Keratinocyte (primary cell): ENCODE measurements at regions not wholly inside any gene's neighbourhood (a gene's known extent, or its start where the extent isn't known, plus 50 kb on each side); places are given as distances from the start of the nearest gene placed in this dataset.
A peak's percentile ranks its signal among the peaks of the same experiment; 100 is the strongest.

Experiments used
- DNase-seq: peaks from one replicate; pipeline ENCODE4 v3.0.0-alpha.2; 2011; ENCODE audit warnings: low read depth, missing footprints, low spot score
- FAIRE-seq: peaks from 2 replicates; lab custom pipeline; 2011; peaks lifted over from hg19 to GRCh38; lab: Jason Lieb, UNC
- H2AFZ ChIP-seq: 2 replicates; pipeline ENCODE4 v1.6.0; 2012; ENCODE audit warnings: low read length, control low read depth, inconsistent platforms; ENCODE audit not compliant: control insufficient read depth
- H3K27ac ChIP-seq: 2 replicates; pipeline ENCODE4 v1.5.1; 2011; ENCODE audit warnings: low read length; ENCODE audit not compliant: control insufficient read depth, insufficient read depth
- H3K27me3 ChIP-seq: 3 replicates; pipeline ENCODE4 v1.6.0; 2011; ENCODE audit warnings: low read length; ENCODE audit not compliant: control insufficient read depth, insufficient read depth; ENCODE audit errors: extremely low read depth
- H3K36me3 ChIP-seq, 2 experiments: 2 replicates in 1 of 2; 3 replicates in 1 of 2; pipeline ENCODE4 v1.5.1; 2011; ENCODE audit warnings: low read length in 2 of 2, mild to moderate bottlenecking in 1 of 2; ENCODE audit not compliant: control insufficient read depth in 2 of 2, insufficient read depth in 2 of 2; ENCODE audit errors: extremely low read depth in 1 of 2
- H3K4me1 ChIP-seq: 3 replicates; pipeline ENCODE4 v1.5.1; 2011; ENCODE audit warnings: low read length; ENCODE audit not compliant: control insufficient read depth, insufficient read depth; ENCODE audit errors: extremely low read depth
- H3K4me2 ChIP-seq: 3 replicates; pipeline ENCODE4 v1.6.0; 2011; ENCODE audit warnings: low read depth, low read length; ENCODE audit not compliant: control insufficient read depth, insufficient read depth; ENCODE audit errors: extremely low read depth
- H3K4me3 ChIP-seq, 3 experiments: fragments of 200-600 bp in 1 of 3; sonication (generic) in 1 of 3; 2 replicates in 2 of 3; 3 replicates in 1 of 3; pipeline ENCODE4 v1.5.1; 2011 to 2016; ENCODE audit warnings: low read length in 3 of 3, mild to moderate bottlenecking in 3 of 3, control low read depth in 2 of 3, inconsistent platforms in 1 of 3, low read depth in 1 of 3, mixed read lengths in 1 of 3, mixed run types in 1 of 3, moderate library complexity in 1 of 3; ENCODE audit not compliant: control insufficient read depth in 2 of 3, insufficient read depth in 2 of 3; ENCODE audit errors: extremely low read depth in 1 of 3
- H3K79me2 ChIP-seq: 2 replicates; pipeline ENCODE4 v1.6.0; 2012; ENCODE audit warnings: low read length; ENCODE audit not compliant: control insufficient read depth, insufficient read depth
- H3K9ac ChIP-seq: 3 replicates; pipeline ENCODE4 v1.6.0; 2011; ENCODE audit warnings: low read length; ENCODE audit not compliant: control insufficient read depth, insufficient read depth; ENCODE audit errors: extremely low read depth
- H3K9me1 ChIP-seq: 3 replicates; pipeline ENCODE4 v1.6.0; 2011; ENCODE audit warnings: low read length; ENCODE audit not compliant: control insufficient read depth, insufficient read depth; ENCODE audit errors: extremely low read depth
- H3K9me3 ChIP-seq: 2 replicates; pipeline ENCODE4 v1.5.1; 2012; ENCODE audit warnings: low read depth, low read length; ENCODE audit not compliant: control insufficient read depth
- H4K20me1 ChIP-seq: 3 replicates; pipeline ENCODE4 v1.6.0; 2011; ENCODE audit warnings: low read length; ENCODE audit not compliant: control insufficient read depth, insufficient read depth; ENCODE audit errors: extremely low read depth
- CTCF ChIP-seq, 3 experiments: IDR thresholded peaks in 1 of 3; conservative IDR thresholded peaks in 1 of 3; optimal IDR thresholded peaks in 1 of 3; 2 replicates in 2 of 3; 3 replicates in 1 of 3; pipeline versions ENCODE3 to v1.5.1; 2011; ENCODE audit warnings: low read length in 3 of 3, mild to moderate bottlenecking in 3 of 3, moderate library complexity in 2 of 3, control low read depth in 1 of 3, inconsistent platforms in 1 of 3; ENCODE audit not compliant: insufficient read depth in 2 of 3; ENCODE audit errors: extremely low read depth in 1 of 3
- EZH2 ChIP-seq: IDR thresholded peaks from one replicate; pipeline ENCODE4 v1.6.1; 2012; ENCODE audit warnings: inconsistent platforms, mild to moderate bottlenecking, low read length, moderate library complexity
- dilution Hi-C: fragments of 300-500 bp; cut with MboI; formaldehyde crosslinking; loops from one replicate; pipeline ENCODE4 v1.7.0; 2020; ENCODE audit warnings: low sequenced_read_pairs; ENCODE audit not compliant: extremely low pct_ligation_motif_present

GRCh38 chr14:42224053-42224888 lies 617.6 kb downstream of the LRFN5 start:
- Histone ChIP-seq H3K4me3 (no peak overlapping the region), H3K79me2 (no peaks in the 10 kb centered on the region), H3K27ac (no peak overlapping the region), H3K4me1 (peaks cover 9% of the 10 kb centered on the region), H3K4me2 (no peak overlapping the region), H3K27me3 (no peaks in the 10 kb centered on the region), H3K9me3 (no peaks in the 10 kb centered on the region), H4K20me1 (no peaks in the 10 kb centered on the region), H3K9me1 (no peaks in the 10 kb centered on the region), H2AFZ (no peak overlapping the region), H3K36me3 (no peaks in the 10 kb centered on the region), H3K9ac (no peak overlapping the region)
- dilution Hi-C loops: no loop called here
- DNase-seq: no peak
- peak; percentile 41 for FAIRE-seq
- peak; percentile 75 to 78 (median 76) for TF ChIP-seq CTCF (optimal IDR thresholded peaks at IDR 0.05 in 1 of 3, IDR thresholded peaks at IDR 0.05 in 1 of 3, conservative IDR thresholded peaks at IDR 0.05 in 1 of 3; ENCODE audit: extremely low read depth in 1 of 3, insufficient read depth in 2 of 3, low read length in 3 of 3)
- no peak for TF ChIP-seq EZH2

GRCh38 chr14:42222924-42223471 lies 616.3 kb downstream of the LRFN5 start:
- H3K9ac ChIP-seq: no peak overlapping the region
- H3K36me3 ChIP-seq: no peaks in the 10 kb centered on the region
- peak overlapping the region; percentile 53 for H3K4me2 ChIP-seq
- dilution Hi-C loops: no loop called here
- no peak overlapping the region for H3K4me3 ChIP-seq
- no peaks in the 10 kb centered on the region for H4K20me1 ChIP-seq
- H3K27me3 ChIP-seq: no peaks in the 10 kb centered on the region
- H3K9me3 ChIP-seq: no peaks in the 10 kb centered on the region
- TF ChIP-seq CTCF (optimal IDR thresholded peaks at IDR 0.05 in 1 of 3, IDR thresholded peaks at IDR 0.05 in 1 of 3, conservative IDR thresholded peaks at IDR 0.05 in 1 of 3; ENCODE audit: extremely low read depth in 1 of 3, insufficient read depth in 2 of 3, low read length in 3 of 3): no peak
- TF ChIP-seq EZH2: no peak
- H3K9me1 ChIP-seq: no peaks in the 10 kb centered on the region
- H3K4me1 ChIP-seq: peaks cover 9% of the 10 kb centered on the region
- no peak for DNase-seq
- FAIRE-seq: peak; percentile 95
- H3K27ac ChIP-seq: no peak overlapping the region
- peak overlapping the region; percentile 37 for H2AFZ ChIP-seq
- H3K79me2 ChIP-seq: no peaks in the 10 kb centered on the region
